Pulmonary artery endothelial cell (primary cell): ENCODE measurements at regions not wholly inside any gene's neighbourhood (a gene's known extent, or its start where the extent isn't known, plus 50 kb on each side); places are given as distances from the start of the nearest gene placed in this dataset.

ENCODE experiments used
- DNase-seq: peaks from one replicate; pipeline ENCODE4 v3.0.0-alpha.2; 2011; ENCODE audit warnings: low read depth, low spot score

DNA sequence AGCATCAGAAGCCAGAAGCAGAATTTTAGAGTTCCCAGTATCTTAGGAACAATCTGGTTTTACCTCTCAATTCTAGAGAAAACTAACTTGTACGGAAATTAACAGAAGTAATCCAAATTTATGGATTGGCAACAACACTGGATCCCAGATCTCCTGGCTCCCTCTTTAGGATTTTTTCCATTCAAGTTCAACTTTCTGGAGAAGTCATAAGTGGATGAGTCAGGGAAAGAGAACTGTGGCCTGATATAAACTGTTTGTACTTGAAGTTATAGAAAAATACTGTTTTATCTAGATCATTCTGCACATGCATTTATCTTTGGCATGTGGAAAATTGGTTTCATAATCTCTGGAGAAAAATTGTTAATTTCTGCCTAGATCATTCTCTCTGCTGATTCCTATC lies 380.4 kb downstream of the PCDH7 start:
- DNase-seq, result no peak

DNA sequence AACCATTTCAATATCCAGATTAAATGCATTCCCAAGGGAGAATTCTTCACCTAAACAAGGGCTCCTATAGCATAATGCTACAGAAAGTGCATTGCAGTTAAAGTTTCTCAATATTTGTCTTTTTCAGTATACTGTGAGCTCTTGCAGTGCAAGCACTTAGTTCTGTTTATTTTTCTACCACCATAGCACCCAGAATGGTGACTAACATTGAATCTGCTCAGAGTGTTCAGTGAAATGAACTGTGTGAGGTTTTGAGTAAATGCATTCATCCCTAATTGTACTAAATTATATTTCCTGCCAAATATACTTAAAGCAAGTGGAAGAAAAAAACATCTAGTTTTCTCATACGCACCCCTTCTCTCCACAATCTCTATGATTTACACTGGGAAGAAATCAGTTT lies 383.9 kb downstream of the PCDH7 start:
- DNase-seq, result no peak

DNA sequence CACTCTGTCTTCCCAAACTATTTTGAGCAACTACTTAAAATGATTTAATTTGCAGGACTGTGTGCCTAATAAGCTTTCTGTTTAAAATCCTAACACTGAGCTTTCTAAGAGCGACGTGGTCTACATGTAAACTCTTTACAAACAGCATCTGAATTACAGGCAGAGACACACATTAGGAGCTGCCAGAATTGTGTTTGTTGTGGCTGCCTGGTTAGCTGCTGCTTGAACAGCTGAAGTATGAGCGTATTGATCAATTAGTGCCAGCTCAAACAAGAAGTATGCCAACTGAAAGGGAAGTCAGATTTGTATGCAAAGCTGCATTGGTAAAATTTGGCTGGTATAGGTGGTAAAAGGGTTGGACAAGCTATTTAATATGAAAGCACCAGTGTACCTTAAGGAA lies 384.4 kb downstream of the PCDH7 start:
- no peak for DNase-seq

DNA sequence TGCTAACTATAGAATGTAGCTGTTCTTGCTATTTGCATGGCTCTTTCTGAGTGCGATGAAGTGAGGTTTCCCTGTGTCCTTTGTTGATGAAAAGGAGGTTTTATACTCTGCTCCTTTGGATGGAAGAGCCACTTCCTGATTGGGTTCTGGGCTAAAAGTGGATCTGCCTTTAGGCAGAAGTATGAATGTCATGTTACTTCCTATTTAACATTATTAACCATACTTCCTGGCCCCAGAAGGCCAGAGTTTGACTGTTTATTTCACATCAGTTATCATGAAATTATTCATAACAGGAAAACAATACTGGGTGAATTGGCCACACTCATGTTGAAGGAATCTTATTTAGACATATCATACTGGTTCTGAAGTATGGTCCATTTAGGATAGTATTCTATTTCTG lies 386.2 kb downstream of the PCDH7 start:
- no peak for DNase-seq

DNA sequence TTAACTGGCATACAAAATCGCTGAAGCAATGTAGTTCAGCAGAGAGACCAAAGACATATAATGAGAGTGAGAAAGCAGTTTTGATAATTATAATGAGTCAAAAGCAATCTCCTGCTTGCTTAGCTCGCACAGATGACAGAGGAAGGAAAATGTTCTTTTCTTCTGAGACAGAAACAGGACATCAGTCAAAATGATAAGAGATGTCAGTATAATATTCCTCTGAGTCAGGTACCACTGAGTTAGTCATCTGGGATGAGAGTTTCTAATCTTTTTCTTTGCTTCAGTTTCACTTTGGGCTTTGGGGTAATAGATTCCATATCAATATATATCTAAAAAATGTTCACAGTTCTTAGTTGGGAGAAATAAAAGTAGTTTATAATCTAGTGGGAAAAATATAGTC lies 387.2 kb downstream of the PCDH7 start:
- DNase-seq, result no peak

DNA sequence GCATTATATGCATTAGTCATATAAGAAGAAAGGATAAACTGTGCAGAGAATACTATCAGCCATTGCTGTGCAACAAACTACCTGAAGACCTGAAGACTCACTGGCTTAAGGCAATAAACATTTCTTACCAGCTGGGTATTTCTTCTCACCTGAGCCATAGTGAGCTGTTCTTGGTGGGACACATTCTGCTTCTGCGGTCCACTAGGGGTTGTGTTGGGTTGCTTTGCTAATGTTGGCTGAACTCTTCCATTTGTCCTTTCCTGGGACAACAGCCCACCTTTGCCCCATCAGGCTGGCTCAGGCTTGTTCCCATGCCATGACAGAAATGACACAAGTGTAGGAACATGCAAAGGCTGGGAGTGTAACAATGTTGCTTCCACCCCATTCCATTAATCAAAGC lies 388.6 kb downstream of the PCDH7 start:
- DNase-seq, result no peak

DNA sequence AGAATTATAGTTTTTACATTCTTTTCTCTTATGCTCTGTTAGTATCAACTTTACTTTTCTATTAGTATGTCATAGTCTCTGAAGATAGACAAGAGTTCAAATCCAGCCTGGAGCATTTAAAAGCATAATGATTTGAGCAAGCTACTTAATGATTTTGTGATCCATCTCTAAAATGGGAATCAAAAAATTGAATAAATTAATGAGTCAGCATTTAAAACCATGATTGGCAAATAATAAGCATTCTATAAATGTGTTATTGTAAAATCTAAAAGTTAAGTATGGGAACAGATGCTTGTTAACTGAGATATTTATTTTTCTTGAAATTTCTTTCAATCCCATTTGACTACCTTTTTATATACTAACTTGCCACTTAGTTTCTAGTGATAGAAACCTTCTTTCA lies 391.6 kb downstream of the PCDH7 start:
- DNase-seq, result no peak

DNA sequence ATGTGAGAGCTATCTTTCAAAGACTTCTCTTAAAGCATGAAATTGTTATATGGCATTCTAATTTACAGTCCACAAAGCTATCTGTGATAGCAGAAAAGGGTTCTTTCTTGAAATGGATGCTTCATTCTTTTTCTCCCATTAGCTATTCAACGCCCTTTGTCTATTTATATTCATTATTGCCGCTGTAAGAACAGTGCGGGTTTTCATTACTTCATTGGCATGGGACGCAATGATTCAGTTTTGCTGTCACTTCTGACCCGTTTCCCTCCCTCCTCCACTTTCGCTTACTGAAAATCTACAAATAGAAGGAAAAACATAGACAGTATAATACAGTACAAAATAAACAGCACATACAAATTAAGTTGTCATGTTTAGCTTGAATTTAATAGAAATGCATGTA lies 394.6 kb downstream of the PCDH7 start:
- DNase-seq, result no peak

DNA sequence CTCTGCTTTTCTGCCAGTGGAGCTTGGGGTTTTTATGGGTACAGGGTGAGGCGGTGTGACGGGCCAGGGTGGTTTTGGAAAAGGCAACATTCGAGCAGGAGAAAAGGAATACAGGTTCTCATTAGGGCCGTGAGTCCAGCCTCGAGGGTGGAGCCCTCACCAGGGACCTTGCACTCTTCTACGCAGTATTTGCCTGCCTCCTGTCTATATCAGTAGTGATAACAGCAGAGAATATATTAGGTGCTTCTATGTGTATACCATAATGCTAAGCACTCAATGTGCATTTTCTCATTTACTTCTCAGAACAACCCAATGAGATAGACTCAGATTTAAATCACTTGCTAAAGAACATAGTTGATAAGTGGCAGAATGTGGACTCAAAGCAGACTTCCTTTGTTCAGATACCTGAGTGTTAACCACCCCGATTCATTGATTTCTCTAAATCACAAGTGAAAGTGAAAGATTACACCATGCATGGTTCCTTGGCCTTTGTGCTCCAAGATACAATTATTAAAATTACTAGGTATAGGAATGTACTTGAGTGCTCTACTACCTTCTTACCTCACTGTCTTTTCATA lies 403.9 kb downstream of the PCDH7 start:
- no peak for DNase-seq

DNA sequence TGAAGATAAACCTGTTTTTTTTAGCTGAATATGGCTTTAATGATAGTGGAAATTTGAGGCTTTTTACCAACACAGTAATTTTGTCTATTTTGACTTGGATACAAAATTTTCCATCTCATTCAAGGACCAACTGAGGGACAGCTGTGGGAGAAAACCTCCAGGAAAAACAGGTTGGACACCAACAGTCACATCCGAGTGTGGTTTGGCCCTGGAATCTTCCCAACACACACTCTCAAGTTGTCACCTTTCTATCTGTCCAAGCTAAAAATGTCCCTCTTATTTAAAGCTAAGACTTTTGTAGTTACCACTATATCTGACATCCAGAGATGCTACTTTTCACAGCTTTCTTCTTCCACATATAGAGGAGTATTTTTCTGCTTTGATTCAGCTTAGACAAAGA lies 404.9 kb downstream of the PCDH7 start:
- DNase-seq, result no peak

DNA sequence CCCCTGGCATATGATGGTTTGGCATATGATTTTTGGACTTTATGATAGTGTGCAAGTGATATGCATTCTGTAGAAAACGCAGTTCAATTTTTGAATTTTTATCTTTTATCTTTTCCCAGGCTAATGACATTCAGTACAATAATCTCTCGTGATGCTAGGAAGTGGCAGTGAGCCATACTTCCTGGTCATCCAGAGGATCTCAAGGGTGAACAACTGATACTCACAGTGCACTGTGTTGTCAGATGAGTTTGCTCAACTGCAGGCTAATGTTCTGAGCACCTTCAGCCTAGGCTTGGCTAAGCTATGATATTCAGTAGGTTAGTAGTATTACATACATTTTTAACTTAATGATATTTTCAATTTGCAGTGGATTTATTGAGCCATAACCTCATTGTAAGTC lies 405.3 kb downstream of the PCDH7 start:
- DNase-seq, result no peak

DNA sequence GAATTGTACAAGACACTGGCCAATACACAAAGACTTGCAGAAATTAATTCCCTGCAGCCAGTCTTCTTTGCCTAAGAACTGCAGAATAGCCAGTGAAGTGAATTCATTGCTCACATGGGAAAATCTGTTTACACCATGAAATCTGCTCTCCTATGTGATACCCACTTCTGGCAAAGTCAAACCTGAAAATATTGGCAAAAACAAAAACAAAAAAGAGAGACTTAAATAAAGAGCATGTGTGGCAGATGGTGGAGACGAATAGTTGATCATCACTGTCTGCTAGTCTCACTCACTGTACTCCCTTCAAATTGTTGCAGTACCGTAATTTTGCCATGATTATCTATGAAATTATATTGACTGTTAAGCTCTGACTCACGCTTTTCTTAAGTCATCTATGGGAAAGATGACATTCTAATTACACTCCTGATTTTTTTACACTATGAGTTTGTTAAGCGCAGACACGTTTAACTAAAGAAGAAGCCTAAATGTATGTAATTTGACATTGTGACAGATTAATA lies 406.8 kb downstream of the PCDH7 start:
- DNase-seq, result no peak

DNA sequence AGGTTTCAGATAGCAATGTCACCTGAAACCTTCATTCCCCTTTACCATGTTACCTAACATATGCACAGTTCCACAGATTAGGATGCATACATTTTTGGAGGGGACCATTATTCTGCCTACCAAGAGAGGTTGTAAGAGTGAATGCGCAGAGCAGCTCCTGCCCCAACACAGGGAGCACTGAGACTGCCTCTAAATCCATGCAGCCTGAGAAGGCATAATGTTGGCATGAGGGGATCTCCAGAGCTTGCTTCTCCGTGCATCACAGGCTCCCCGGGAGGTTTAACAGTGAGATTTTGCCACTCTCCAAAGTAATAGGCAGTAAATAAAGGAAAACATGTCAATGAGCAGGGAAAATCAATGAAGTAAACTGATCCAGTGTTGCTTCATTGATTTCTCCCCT lies 410.8 kb downstream of the PCDH7 start:
- DNase-seq, result no peak

DNA sequence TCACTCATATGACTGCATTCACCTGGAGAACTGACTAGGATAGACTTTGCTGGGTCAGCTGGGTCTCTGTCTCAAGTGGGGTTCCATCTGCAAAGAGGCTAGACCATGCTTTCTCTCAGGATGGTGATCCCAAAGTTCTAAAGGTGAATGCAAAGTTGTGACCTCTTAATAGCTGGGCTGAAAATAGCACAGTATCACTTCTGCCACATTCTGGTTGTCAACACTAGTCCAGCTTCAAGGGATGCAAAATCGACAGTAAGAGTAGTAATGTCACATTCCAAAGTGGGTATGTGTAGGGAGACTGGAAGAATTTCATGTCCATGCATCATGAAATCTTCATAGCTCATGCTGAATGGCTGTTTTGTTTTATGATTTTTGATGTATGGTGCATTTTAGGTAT lies 414.6 kb downstream of the PCDH7 start:
- DNase-seq, result no peak

DNA sequence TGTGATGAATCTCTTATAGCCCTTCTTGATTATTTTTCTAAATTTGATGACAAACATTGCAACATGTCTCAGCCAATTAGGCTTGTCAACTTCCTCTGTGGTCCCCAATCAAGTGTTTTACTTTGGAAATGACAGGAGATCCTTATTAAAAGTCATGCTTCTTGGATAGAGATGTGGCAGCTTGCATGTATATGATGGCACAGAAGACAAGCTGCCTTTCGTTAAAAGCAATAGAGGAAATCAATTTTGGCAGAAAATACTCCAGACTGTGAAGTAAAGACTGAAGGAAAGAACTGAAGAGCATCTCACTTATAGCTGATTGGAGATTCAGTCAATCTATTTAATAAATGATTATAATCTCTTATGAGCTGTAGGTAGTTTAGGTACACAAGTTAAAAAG lies 419.6 kb downstream of the PCDH7 start:
- no peak for DNase-seq

DNA sequence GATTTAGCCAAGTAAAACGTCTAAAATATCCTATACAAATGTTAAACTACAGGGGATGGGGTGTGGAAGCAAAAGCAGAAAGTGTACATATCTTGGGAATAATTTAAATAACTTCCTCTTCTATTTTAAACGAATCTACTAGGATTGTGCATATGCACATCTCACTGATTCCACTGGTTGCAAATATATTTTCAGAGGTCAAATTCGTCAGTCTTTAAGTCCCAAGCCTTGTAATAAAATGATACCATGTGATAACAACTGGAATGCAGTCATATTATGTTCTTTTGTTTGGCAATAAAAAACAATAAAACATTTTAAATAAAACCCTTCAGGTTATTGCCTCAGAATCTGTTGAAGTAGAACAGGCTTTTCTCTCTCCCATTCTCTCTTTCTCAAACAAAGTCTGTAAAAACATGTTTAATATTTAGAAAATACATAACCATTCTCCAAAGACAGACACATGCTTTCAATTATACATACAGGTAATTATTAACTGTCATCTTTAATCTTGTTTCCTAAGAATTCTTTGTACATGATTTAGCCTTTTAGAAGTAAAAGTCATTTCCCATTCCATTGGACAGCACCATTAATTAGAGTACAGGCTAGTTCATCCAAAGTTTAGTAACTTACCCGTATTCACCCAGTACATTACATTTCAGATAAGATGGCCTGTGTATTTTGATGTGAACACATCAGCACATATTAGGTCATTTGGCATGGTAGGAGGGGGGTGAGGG lies 421.1 kb downstream of the PCDH7 start:
- DNase-seq, result no peak

DNA sequence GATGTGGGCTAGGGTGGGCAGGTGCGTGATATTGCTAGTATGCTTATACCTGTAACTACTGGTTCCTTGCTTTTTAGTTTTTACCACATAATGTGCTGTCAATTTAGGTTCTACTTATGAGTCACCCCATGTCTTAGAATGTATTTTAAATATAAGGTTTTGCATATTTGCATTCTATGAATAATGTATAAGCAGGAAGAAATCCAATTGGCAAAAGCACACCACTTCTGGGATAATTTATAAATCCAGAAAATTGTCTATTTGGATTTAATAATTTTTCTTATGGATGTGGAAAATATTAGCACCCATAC lies 421.6 kb downstream of the PCDH7 start:
- DNase-seq, result no peak

DNA sequence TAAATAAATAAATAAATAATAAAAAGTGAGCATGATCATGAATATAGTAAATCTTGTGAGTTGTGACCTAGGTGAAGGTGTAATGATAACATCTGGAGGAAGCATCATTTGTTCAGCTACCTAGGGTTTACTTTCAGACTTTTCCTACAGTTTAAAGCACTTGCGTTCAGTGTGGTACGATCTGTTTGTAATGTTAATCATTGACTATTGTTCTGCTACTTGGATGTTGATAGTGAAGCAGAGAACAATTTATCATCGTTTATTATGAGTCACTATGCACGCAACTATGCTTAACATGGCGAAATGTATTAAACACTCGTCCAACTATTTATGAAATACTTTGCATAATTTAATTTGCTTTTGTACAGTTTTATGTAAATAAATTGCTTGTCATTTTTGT lies 426.2 kb downstream of the PCDH7 start:
- DNase-seq, result no peak

DNA sequence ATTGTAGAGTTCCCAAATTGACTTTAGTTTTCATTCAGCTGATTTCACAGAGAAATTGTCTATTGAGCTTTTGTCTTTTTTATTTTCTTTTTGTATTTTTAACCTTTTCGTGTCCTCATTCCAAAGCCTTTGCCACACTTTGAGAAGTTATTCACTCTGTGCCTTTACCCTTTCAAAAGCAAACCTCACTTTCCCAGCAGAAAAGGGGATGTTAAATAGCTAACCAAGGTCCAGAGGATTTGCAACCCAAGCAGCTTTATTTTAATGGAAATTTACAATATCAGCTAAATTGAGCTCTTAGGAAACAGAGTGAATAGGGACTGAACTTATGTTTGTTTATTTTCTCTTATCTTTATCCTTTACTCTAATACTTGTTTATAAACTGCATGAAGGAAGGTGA lies 428.8 kb downstream of the PCDH7 start:
- no peak for DNase-seq

DNA sequence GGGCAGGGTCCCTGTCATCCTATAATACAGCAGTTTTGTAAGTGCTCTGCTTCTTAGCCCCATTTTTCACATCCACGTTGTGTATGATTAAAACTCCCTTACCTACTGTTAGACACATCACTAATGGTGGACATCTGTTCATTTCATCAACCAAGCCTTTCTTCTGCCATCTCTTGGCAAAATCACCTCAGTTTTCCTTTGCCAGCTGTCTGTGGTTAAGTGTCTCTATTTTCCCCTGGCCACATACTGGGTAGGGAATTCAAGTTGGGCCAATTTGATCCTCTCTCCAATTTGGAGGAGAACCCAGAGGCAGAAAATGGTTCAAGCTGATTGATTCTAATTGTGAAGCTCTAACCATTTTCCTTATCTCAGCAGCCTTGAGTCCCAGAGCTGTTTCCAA lies 436.1 kb downstream of the PCDH7 start:
- no peak for DNase-seq

DNA sequence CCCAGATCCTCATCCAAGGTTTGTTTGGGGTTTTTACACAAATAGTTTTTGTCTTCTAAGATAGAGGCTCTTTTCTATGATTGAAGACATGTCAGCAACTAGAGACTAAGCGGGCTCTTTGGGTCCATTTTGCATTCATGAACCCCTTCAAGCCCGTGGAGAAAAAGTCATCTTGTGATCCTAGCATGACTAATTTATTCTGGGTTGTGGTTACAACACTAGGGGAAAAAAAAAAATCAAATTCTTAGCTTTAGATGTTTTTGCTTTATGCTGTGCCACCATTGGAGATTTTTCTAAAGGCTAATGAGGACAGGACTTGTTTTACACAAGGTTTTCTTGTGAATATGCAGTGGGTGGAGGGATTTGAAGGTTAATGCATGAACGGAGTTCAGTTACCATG lies 440.0 kb downstream of the PCDH7 start:
- DNase-seq, result no peak

DNA sequence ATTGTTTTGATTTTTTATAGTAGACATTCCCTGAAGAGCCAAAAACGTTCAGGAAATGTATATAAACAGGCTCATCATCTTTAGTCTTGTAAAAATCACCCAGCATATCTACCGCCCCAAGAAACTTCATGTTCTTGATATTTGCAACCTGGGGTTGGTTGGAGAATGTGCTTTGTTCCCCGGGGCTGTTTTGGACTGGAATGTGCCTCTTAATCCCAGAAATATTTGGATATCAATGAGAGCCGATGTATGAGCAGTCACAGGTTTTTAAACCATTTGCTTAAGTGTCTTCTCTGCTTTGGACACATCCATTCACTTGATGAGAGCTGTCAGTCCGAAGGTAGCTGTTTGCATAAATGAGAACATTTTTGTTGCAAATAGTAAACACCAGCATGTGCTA lies 449.7 kb downstream of the PCDH7 start:
- no peak for DNase-seq

DNA sequence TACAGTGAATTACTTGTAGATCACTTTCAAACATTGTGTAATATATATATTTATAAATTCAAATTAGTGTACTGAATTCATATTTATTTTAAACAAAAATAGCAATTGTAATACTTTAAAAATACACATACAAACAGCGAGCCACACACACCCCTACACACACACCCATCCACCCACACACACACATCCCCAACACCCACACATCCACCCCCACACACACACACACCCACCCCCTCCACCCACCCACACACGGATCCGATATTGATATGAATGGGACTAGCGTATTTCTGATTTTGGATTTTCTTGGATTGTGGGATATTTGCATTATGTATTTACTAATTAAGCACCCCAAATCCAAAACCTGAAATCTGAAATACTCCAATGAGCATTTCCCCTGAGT lies 451.2 kb downstream of the PCDH7 start:
- no peak for DNase-seq
